OCI-M1 (cell line): ENCODE measurements at regions not wholly inside any gene's neighbourhood (a gene's known extent, or its start where the extent isn't known, plus 50 kb on each side); places are given as distances from the start of the nearest gene placed in this dataset.

Experiments
- DNase-seq: peaks from one replicate; lab custom pipeline; 2025; lab: John Stamatoyannopoulos, UW

DNA sequence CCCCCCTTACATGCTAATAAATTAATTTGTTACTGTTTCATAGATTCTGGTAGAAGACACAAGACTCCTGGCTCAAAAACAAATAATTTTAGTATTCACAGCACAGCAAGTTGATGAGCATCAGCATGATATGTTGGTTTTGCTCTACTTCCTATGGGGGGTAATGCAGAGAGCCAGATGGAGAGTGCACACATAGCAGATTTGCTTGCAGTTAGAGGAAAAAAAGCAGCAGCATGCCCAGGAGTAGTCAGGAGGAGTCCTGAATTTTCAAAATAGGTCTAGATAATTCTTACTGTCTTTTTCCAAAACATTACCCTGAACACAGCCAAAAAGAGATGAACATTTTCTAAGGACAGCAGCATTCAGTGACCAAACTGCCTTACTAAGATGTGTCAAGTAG lies 261.3 kb downstream of the COX7C start:
- no peak for DNase-seq

DNA sequence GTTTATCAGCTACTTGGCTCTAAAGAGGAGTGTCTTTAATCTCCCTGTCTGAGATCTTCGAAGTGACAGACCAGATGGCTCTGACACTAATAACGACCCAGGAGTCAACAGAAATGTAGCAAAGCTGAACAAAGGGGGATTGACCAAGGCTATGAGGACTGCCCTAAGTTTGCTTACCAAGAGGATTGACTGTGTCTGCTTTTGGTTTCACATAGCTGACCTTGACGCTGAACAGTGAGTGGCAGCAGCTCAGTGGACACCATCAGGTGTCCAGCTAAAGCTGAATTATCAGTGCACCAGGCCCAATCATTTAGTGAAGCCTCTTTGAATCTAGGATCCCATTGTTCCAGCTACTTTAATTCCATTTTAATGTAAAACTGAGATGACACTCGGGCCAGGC lies 262.6 kb downstream of the COX7C start:
- DNase-seq = no peak

DNA sequence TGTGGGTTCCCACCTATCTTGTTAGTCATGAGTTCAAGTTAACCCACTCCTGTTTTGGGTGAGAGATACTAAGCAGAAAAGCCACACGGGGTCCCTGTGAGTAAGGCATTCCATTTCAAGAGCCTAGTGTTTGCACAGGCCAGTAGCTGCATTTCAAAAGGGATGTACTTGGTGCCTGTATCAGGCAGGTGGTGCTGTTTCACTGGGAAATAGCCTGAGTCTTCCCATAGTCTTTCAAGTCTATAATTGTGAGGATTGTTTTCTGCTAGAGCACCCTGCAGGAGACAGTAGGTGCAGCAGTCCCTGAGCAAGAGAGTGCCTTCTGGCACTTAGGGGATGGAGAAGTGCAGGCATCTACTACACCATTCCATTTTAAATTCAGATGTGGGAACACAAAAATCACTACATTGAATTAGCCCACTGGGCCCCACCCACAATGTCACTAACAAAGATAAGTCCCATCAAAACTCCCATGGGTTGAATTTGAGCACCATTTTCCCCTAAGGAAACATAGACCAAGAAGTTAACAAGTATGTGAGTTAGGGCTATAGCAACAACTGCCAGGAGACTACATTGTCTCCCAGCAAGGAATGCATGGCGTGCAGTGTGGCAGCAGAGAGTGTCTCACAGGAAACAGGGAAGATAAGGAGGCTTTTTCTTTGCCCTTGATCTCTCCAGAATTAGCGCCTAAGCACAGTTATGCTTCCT lies 263.2 kb downstream of the COX7C start:
- peak; percentile 87 for DNase-seq

DNA sequence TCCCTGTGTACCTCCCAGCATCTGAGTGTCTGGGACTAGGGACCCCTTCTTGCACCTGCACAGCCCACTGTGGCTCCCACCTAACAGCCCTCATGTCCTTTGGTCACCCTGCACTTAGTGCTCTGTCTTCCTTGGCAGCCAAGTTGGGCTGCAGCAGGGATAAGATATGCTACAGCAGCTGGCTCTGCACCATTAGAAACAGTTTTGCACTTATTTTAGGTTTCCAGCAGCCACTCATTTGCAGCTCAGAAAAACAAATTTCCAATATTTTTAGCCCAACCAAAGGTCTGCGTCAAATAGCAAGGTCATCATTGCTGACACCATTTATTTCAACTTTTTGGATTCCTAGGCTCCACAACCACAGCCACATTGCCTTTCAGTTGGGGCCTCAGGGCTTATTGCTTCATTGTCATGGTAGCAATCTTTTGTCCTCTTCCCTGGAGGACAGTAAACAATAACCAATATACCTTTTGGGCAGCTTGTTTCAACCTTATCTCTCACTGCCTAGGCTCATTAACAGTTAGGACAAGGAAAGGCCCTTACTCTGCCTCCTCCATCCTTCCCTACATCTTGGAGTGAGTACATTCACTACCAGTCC lies 263.9 kb downstream of the COX7C start:
- DNase-seq = no peak

DNA sequence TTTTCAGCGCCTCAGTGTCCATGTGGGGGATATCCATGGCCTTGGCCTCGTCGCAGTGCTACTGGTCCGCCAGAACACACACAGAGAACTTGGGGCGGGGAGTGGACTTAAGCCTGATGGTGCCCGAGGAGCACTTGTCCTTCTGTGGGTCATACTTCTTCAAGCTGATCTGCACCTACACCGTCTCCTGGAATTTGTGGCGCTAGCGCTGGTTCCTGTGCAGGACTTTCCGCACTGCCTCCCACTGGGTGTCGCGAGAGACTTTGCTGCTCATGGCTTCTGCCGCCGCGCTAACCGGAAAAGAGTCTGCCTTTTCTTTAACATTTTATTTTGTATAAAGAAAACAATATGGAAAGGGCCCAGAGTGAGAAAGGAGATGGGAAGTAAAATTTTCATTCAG lies 266.9 kb downstream of the COX7C start:
- DNase-seq = no peak

DNA sequence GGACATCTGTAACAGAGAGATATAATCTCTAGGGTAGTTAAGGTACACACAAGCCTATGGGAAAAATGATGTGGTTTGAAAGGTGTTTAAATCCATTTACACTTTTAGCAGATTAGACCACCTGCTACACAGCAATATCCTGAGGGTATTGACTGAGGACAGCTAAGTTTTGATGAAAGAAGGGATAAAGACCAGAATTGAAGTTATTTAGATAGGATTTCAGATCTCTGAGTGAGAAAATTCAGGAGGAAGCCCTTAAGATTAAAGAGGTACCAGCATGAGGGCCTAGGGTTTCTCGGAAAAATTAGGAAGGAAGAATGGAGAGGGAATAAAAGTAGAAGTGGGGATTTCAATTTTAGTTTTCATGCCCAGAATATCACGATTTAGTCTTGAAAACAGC lies 267.3 kb downstream of the COX7C start:
- no peak for DNase-seq

DNA sequence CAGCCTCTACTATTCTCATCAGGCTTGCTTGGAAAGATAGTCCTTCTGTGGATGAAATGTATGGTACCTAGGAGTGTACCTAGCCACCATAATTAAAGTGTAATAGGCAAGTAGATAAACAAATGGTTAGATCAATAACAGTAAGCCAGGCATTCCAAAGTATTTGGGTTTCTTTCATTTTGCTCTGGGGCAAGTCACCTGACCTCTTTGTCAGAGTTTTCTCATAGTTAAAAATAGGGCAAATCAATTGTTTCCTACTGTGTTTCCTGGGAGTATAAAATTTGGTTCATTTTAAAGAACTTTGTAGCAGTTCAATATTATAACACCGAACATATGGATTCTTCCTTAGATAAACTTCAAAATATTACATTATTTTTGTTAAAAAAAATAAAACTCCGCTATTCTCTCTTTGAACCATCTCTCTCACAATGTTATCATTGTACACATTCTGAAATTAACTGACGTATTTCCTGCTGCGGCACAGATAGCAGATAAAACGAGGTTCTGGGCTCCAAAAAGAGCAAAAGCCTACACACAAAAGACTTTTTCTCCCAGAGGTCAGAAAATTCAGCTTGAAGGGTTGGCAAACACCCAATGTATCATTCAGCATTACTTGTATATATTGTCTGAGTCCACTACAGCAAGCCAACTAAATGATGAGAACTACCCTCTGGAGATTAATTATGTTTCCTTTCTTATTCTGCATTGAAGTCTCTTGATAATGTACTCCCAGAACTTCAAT lies 267.9 kb downstream of the COX7C start:
- DNase-seq = peak; percentile 26

DNA sequence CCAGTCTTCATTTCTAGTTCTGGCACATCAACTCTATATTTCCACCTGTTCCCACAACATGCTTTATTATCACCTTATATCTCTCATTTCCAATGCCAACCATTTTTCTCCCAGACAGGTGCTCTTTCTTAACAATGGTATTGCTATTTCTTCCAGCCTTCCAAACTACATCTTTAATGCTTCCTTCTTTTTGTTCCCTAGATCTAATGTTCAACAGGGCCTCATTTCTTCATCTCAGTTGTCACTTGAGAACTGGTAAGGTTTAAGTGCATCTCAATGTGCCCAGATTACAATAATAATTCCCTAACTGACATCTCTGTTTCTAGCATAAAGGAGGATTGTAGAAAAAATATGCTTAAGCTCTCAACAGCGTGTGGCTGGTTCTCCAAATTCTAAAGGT lies 272.6 kb downstream of the COX7C start:
- no peak for DNase-seq

DNA sequence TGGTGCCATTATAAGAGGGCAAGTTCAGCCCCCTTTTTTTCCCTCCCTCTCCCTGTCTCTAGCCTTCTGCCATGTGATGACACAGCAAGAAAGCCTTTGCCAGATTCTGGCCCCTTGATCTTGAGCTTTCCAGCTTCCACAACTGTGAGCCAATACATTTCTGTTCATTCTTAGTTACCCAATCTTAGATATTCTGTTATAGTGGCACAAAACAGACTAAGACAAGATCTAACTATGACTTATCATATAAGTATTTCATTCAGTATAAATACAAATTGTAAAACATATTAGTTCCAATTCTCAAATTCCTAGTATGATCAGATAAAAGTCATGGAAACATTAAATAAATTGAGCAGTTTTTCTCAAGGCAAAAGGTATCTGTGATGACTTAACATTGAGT lies 276.3 kb downstream of the COX7C start:
- no peak for DNase-seq

DNA sequence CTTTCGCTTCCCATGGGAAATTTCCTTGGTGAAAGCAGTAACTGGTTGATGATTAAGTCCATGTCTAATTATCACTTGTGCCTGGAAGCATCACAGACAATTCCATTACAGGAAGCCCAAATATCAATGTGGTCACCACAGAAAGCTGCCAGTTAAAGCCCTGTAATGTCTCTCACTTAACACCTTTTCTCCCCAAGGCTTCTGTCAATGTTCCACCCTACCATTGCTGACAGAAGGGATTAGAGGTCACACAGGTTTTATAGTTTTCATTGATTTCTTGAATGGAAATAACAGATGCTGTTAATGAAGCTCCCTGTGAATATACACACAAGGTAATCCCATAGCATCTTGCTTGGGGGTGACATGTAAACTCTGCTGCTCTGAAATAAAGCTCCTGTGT lies 279.2 kb downstream of the COX7C start:
- no peak for DNase-seq

DNA sequence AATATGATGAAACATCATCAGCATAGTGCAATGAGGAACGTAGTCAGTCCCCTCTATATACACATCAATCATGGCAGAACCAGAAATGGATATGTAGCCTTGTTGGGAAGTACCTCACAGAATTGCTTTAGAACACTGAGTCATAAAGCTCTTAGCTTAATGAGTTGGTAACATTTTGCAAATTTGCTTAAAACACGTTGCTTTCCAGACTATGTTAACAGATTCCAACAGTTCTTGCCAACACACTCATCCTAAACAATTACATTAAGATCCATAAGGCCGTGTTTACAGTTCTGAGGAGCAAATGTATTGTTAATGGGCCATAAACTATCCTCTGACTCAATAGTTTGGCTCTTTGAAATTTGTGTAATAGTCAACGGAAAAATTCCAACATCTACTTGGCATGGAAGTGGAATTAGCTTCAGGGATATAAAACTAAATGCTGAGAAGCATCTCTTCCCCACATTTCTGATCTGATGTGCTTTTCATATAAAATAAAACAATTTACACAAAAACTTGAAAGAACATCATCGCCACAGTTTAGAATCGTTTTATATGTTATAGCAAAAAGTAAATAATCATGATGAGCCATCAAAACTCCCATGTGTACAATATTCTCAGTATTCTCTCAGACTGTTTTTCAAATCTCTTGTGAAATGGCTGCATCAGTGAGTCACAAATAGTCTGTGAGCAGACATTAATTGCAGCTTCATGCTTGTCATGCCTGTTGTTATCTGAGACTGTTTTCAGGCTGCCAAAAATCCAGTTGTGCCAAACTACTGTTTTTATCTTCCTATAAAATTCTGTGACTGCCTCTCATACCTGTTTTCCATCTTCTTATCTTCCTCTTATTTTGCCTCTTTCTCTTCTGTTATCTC lies 291.9 kb downstream of the COX7C start:
- no peak for DNase-seq

DNA sequence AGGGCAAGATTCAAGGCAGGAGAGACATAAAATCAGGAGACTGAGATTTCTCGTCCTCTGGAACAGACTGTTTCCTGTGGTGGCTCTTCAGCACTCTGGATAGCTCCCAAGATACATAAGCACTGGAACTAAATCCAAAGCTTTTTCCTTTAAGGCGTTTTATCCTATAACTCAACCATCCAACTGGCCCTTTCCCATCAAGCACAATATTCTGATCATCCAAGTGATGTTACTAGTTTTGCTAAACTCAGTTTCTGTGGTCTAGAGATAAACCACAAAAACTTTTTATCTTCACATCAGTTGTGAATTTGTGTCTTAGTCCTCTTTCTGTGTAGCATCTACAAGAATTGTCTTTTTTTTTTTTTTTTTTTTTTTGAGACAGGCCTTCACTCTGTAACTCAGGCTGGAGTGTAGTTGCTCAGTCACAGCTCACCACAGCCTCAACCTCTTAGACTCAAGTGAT lies 299.4 kb downstream of the COX7C start:
- DNase-seq = peak; percentile 34

DNA sequence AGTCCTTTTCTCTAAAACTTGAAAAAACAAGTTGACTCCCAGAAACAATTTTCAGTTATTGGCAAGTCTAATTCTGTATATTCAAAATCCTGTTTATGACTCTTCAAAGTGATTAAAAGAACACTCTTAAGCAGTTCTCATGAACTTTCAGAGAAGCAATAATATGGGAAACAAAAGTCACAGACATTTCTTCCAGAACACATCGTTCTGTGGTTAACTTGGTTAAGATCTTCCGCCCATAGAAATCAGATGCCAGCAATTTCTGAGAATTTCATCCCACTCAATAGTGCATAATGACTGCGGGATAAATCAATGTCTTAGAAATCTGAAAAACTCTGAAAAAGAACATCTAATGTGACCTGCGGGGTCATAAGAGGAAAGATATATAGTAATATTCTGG lies 300.5 kb downstream of the COX7C start:
- DNase-seq = peak; percentile 49

DNA sequence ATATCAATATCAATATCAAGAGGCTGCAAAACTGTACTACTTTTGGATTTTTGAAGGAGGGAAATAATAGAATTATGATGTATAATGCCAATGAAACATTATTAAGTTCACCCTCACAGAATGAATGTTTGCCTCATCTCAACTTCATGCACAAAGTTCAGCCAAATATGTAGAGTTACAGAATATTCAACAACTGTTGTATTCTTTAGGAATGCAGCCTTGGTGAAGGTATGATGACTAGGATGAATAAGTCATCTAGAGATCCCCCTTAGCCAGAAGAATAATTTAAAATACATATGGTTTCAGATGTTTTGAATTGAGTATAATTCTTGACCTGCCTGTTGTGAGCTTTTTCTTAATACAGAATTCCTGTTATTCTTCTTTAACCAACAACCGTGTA lies 308.3 kb downstream of the COX7C start:
- no peak for DNase-seq

DNA sequence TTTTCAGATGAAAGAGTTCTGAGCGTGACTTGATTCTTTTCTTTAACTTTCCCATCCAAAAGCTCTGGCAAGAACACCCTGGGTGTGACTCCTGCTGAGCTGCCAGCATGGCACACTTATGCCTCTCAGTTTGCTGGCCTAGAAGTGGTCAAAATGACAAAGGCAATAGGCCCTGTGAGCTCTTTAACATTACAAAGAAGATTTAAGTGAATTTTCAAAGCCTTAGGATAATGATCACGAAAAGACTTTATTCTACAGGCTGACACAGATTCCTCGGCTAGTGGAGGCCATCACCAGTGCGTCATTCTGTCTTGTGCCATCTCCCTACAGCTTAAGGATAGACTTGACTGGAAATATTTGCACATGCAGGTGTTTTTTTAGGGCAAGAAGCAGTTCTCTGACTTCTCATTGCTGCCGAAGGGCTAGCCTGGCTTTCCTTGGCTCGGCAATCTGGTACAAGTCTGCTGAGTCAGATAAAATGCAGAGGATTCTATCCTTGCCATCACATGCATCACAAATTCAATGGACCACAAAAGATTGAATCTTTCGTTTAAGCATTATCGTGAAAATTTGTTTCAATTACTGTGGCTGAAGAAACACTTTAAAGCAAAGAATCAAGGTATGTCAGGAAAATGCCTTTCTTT lies 311.5 kb downstream of the COX7C start:
- no peak for DNase-seq

DNA sequence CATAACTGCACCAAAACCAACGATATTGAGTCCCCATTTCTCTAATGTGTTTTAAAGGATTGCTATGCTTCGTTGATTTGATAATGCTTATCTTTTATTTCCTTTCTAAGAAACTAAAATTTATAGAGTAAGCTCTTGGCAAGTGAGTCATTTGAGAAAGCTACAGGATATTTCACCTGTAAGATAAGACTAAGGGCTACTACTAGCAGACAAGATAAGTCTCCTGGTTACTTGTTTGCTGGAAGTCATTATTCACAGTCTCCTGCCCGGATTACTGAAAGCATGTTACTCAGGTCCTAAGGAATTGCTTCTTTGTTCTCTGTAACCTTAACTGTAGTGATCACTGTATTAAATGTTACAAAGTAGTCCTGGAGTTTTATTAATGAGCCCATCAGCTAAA lies 315.9 kb upstream of the RASA1 start:
- DNase-seq = no peak

DNA sequence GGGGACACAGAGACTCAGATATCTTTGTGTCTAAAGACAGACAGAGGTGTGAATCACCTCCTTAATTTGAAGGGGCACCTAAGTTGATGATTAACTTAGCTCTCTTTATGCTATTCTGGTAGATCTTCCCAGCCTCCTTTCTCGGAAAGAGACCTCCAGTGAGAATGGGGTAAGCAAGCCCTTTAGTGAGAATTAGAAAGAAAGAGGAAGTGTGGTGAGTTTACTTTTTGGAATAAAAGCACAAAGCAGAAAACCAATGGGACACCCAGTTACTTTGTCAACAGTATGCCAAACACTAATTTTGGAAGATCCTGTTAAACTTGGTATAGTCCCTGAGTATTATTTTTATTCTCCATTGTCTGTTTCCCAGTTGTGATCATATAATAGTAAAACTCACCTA lies 302.8 kb upstream of the RASA1 start:
- peak; percentile 38 for DNase-seq

DNA sequence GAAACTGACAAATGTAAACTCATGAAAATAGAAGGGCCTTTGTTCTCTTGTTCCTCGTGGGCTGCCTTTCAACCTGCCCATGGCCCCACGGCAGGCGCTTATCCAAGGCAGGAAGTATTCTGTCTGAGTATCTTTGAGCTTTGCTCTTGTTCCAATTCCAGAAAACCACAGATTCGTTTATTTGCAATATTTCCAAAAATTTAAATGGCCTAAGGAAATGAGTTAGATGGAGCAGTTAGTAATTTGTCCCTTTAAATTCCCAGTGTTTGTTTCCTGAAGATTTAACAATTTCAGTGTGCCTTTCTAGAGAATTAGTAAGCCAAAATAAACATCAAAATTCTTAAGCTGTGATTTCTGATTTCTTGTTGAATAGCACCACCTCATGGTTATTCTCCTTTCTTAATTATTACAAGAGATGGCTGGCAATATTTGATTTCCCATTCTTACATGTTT lies 299.4 kb upstream of the RASA1 start:
- peak; percentile 77 for DNase-seq

DNA sequence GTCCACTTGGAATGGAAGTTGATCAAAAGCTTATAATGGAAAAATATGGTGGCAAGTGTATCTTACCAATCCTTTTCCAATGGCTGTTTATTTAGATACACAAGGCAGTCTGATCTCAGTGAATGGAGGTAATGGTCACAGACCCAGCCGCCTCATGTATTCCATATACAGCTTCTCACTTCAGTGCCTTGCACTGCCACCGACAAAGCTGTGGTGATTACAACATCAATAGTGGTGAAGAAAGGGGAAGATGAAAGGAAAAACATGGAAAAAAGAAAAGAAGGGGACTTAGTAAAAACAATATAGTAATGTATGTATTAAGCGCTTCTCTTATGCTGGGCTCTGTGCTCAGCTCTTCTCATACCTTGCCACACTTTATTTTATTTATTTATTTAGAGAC lies 297.3 kb upstream of the RASA1 start:
- no peak for DNase-seq

DNA sequence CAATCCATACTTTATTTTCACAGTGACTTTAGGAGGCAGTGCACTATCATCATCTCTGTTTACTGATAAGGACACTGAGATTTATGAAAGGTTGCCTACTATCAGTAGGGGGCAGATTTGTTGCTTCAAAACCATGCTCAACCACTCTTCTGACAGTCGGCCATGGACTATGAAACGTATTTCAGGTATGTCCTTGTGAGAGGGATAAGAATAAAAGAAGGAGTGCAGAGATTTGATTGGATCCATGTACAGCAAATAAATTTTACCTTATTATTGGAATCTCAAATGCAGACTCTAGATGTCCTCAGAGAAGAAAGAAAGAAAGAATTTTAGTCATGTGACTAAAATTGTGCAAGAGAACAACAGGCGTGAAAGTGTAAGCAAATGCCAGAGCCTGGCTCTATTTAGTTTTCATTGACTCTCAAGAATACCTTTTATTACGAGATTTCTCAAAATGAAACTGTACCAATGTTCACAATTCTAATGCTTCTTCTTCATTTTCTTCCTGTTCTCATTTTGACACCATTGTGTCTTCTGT lies 296.6 kb upstream of the RASA1 start:
- DNase-seq = peak; percentile 48

DNA sequence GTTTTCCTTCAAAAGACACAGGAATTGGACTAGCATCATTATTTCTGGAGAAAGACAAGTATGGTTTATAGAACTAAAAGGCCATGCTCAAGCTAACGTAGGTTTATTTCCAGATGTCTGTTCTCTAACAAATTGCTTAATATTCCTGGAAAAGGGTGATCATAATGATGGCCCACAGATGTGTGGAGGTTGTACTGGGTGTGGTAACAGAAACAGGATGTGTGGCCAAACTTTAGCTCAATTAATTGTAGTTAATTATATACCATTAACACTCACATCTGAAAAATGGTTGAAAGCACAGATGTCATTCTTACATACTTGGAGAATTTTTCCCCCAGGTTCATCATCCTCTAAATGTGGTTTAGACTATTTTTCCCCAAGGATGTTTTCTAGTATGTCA lies 292.7 kb upstream of the RASA1 start:
- DNase-seq = peak; percentile 18
